IMR-90 (cell line): ENCODE measurements at regions not wholly inside any gene's neighbourhood (a gene's known extent, or its start where the extent isn't known, plus 50 kb on each side); places are given as distances from the start of the nearest gene placed in this dataset.

Source experiments
- ATAC-seq: fragments of 200-7000 bp; cut with Tn5 transposase; 2 replicates; pipeline ENCODE4 v1.9.1; 2020; ENCODE audit warnings: low read depth, mild to moderate bottlenecking, moderate library complexity
- BruUV-seq: library from RNA; stranded (reverse); fragments of 400-500 nt; replicated peaks from 2 replicates; lab custom pipeline; 2021; lab: Mats Ljungman, UMichigan
- CTCF ChIA-PET: fragments of 300-600 bp; formaldehyde crosslinking; extraction: SDS; loops from one replicate; lab custom pipeline; 2021; ENCODE audit warnings: antibody characterized with exemption; lab: Yijun Ruan, JAX
- POLR2A ChIA-PET: fragments of 300-600 bp; sonication (Branson Sonifier 250); formaldehyde crosslinking; loops from one replicate; lab custom pipeline; 2022; ENCODE audit warnings: antibody characterized with exemption; ENCODE audit not compliant: unreplicated experiment; lab: Charles Lee
- DNase-seq: peaks from one replicate; pipeline ENCODE4 v3.0.0; 2013
- H2AFZ ChIP-seq: replicated peaks from 2 replicates; pipeline ENCODE3; 2013; ENCODE audit warnings: low read length, mild to moderate bottlenecking; ENCODE audit not compliant: poor library complexity
- H2AK5ac ChIP-seq: 2 replicates; pipeline ENCODE4 v1.6.1; 2013; ENCODE audit warnings: low read depth, low read length, inconsistent platforms
- H2AK9ac ChIP-seq: replicated peaks from 2 replicates; pipeline ENCODE3; 2013; ENCODE audit warnings: mild to moderate bottlenecking, low read depth, low read length, moderate library complexity; ENCODE audit not compliant: poor library complexity
- H2BK120ac ChIP-seq: 2 replicates; pipeline ENCODE4 v1.6.1; 2013; ENCODE audit warnings: low read depth, low read length, inconsistent platforms
- H2BK15ac ChIP-seq: 3 replicates; pipeline ENCODE4 v1.6.1; 2013; ENCODE audit warnings: low read depth, low read length, inconsistent platforms
- H2BK20ac ChIP-seq: 2 replicates; pipeline ENCODE4 v1.6.1; 2013; ENCODE audit warnings: low read depth, mild to moderate bottlenecking, inconsistent platforms, low read length, moderate library complexity
- H2BK5ac ChIP-seq: 2 replicates; pipeline ENCODE4 v1.6.1; 2013; ENCODE audit warnings: mild to moderate bottlenecking, low read depth, low read length, inconsistent platforms; ENCODE audit not compliant: poor library complexity, severe bottlenecking
- H3K14ac ChIP-seq: replicated peaks from 2 replicates; pipeline ENCODE4 v1.6.1; 2013; ENCODE audit warnings: low read depth, low read length, inconsistent platforms
- H3K18ac ChIP-seq: 2 replicates; pipeline ENCODE4 v1.6.1; 2013; ENCODE audit warnings: low read depth, low read length, control low read depth
- H3K23ac ChIP-seq: 2 replicates; pipeline ENCODE4 v1.6.1; 2013; ENCODE audit warnings: low read depth, low read length, inconsistent platforms
- H3K27ac ChIP-seq: 2 replicates; pipeline ENCODE4 v1.5.1; 2013; ENCODE audit warnings: mild to moderate bottlenecking, control low read depth, low read length; ENCODE audit not compliant: insufficient read depth
- H3K27me3 ChIP-seq: 2 replicates; pipeline ENCODE4 v1.6.1; 2013; ENCODE audit warnings: low read length; ENCODE audit not compliant: control insufficient read depth, insufficient read depth
- H3K36me3 ChIP-seq: 2 replicates; pipeline ENCODE4 v1.6.1; 2013; ENCODE audit warnings: low read length, mixed read lengths; ENCODE audit not compliant: control insufficient read depth, insufficient read depth
- H3K4ac ChIP-seq: 2 replicates; pipeline ENCODE4 v1.6.1; 2013; ENCODE audit warnings: low read depth, low read length, inconsistent platforms
- H3K4me1 ChIP-seq: 2 replicates; pipeline ENCODE4 v1.6.1; 2013; ENCODE audit warnings: low read length, mixed read lengths; ENCODE audit not compliant: control insufficient read depth, insufficient read depth
- H3K4me2 ChIP-seq: 2 replicates; pipeline ENCODE4 v1.6.1; 2013; ENCODE audit warnings: low read depth, mild to moderate bottlenecking, control low read depth, low read length, moderate library complexity
- H3K4me3 ChIP-seq: 2 replicates; pipeline ENCODE4 v1.5.1; 2013; ENCODE audit warnings: low read depth, mild to moderate bottlenecking, control low read depth, low read length, moderate library complexity; ENCODE audit not compliant: insufficient read depth
- H3K56ac ChIP-seq: 2 replicates; pipeline ENCODE4 v1.6.1; 2013; ENCODE audit warnings: low read length, inconsistent platforms; ENCODE audit not compliant: insufficient read depth; ENCODE audit errors: extremely low read depth
- H3K79me1 ChIP-seq, 2 experiments: 2 replicates each; pipeline ENCODE4 v1.6.1; 2013; ENCODE audit warnings: low read length in 2 of 2, inconsistent platforms in 1 of 2, low read depth in 1 of 2
- H3K9ac ChIP-seq: 2 replicates; pipeline ENCODE4 v1.6.1; 2013; ENCODE audit warnings: low read depth, low read length, control low read depth
- H3K9me1 ChIP-seq: 2 replicates; pipeline ENCODE4 v1.6.1; 2013; ENCODE audit warnings: low read length, inconsistent platforms; ENCODE audit not compliant: insufficient read depth
- H3K9me3 ChIP-seq: 2 replicates; pipeline ENCODE4 v1.6.1; 2013; ENCODE audit warnings: low read length; ENCODE audit not compliant: control insufficient read depth, insufficient read depth
- H4K20me1 ChIP-seq: 2 replicates; pipeline ENCODE4 v1.6.1; 2013; ENCODE audit warnings: low read length, inconsistent platforms; ENCODE audit not compliant: insufficient read depth
- H4K5ac ChIP-seq: 2 replicates; pipeline ENCODE4 v1.6.1; 2013; ENCODE audit warnings: mild to moderate bottlenecking, low read depth, low read length, control low read depth
- H4K8ac ChIP-seq, 2 experiments: 2 replicates each; pipeline ENCODE4 v1.6.1; 2013; ENCODE audit warnings: low read depth in 2 of 2, low read length in 2 of 2, control low read depth in 1 of 2, inconsistent platforms in 1 of 2
- H4K91ac ChIP-seq: 2 replicates; pipeline ENCODE4 v1.6.1; 2013; ENCODE audit warnings: low read depth, low read length, inconsistent platforms; ENCODE audit not compliant: insufficient read depth
- BHLHE40 ChIP-seq: fragments of 150-350 bp; IDR thresholded peaks from 2 replicates; pipeline ENCODE4 v1.6.1; 2016; ENCODE audit warnings: mild to moderate bottlenecking, low read depth, low read length
- CEBPB ChIP-seq: IDR thresholded peaks from 2 replicates; pipeline ENCODE4 v1.6.1; 2012; ENCODE audit warnings: low read depth, low read length, improper control_type of control experiment
- CTCF ChIP-seq: conservative IDR thresholded peaks from 2 replicates; pipeline ENCODE4 v1.5.1; 2012; ENCODE audit warnings: mild to moderate bottlenecking, low read depth, low read length, improper control_type of control experiment
- RAD21 ChIP-seq: IDR thresholded peaks from 2 replicates; pipeline ENCODE4 v1.6.1; 2012; ENCODE audit warnings: low read length, improper control_type of control experiment
- SMC3 ChIP-seq: fragments of 150-350 bp; IDR thresholded peaks from 2 replicates; pipeline ENCODE4 v1.6.1; 2016; ENCODE audit warnings: low read depth, mild to moderate bottlenecking, antibody characterized with exemption, low read length, moderate library complexity
- WGBS, 2 experiments: methylation state at CpG; one replicate each; pipeline versions ENCODE4 v1.1.5 to v1.1.7; 2013; ENCODE audit warnings: missing lambda C conversion rate in 2 of 2; ENCODE audit not compliant: insufficient read length in 1 of 2; ENCODE audit errors: extremely low coverage in 2 of 2; 5-methylcytosine and 5-hydroxymethylcytosine counted together
- dilution Hi-C: fragments of 300-500 bp; cut with HindIII; formaldehyde crosslinking; loops from one replicate; pipeline ENCODE4 v1.14.3; 2018; ENCODE audit warnings: low sequenced_read_pairs; ENCODE audit not compliant: unreplicated experiment
- in situ Hi-C: fragments of 300-500 bp; cut with MboI; formaldehyde crosslinking; loops from 3 replicates; pipeline ENCODE4 v1.14.3; 2019; ENCODE audit warnings: low sequenced_read_pairs, inconsistent platforms, mixed read lengths
- intact Hi-C: fragments of 100-400 bp; cut with micrococcal nuclease; formaldehyde crosslinking; loops from 2 replicates; pipeline ENCODE4 v1.10.0; 2022

GRCh38 chr6:99110029-99110428, 162.3 kb upstream of the FBXL4 start:
- H3K79me1 ChIP-seq: no peaks in the 10 kb centered on the region
- no peaks in the 10 kb centered on the region for H3K36me3 ChIP-seq
- H2BK5ac ChIP-seq: no peak overlapping the region
- H2BK15ac ChIP-seq: no peak overlapping the region
- H3K4me2 ChIP-seq: no peak overlapping the region
- H3K4me1 ChIP-seq: no peaks in the 10 kb centered on the region
- no peak overlapping the region for H3K23ac ChIP-seq
- BruUV-seq: no TSS peak
- no peak for ATAC-seq
- no peak overlapping the region for H2BK20ac ChIP-seq
- H3K4me3 ChIP-seq: no peak overlapping the region
- H3K9ac ChIP-seq: no peak overlapping the region
- no peak overlapping the region for H3K18ac ChIP-seq
- no peak overlapping the region for H3K27ac ChIP-seq
- no peak overlapping the region for H2AK9ac ChIP-seq
- dilution Hi-C loops: no loop called here
- H3K27me3 ChIP-seq: no peaks in the 10 kb centered on the region
- no peaks in the 10 kb centered on the region for H4K20me1 ChIP-seq
- no peak overlapping the region for H4K5ac ChIP-seq
- DNase-seq: no peak
- intact Hi-C loops: loop anchor here (10.0 kb wide), 1 partner anchor 1055 kb away; no protein-coding TSS in a partner anchor
- H4K8ac ChIP-seq: no peak overlapping the region
- no peaks in the 10 kb centered on the region for H3K9me3 ChIP-seq
- no peak overlapping the region for H2BK120ac ChIP-seq
- in situ Hi-C loops: loop anchor here (25.0 kb wide), 1 partner anchor 1623 kb away; no protein-coding TSS in a partner anchor
- TF ChIP-seq RAD21 (no peak), CEBPB (no peak), SMC3 (no peak), CTCF (no peak), BHLHE40 (no peak)
- no peak overlapping the region for H2AFZ ChIP-seq
- POLR2A ChIA-PET: no interaction called here
- H4K91ac ChIP-seq: no peak overlapping the region
- no peak overlapping the region for H3K56ac ChIP-seq
- H3K9me1 ChIP-seq: no peaks in the 10 kb centered on the region
- WGBS, 2 experiments: no CpG with 5 or more reads among the region's 3 CpGs
- no peak overlapping the region for H3K14ac ChIP-seq
- no peak overlapping the region for H2AK5ac ChIP-seq
- CTCF ChIA-PET: interaction anchor here (0.7 to 1.7 kb wide), 2 partner anchors 9 to 1356 kb away, joined by 3 to 5 read pairs; no protein-coding TSS in a partner anchor
- H3K4ac ChIP-seq: no peak overlapping the region
